HepG2 (cell line): ENCODE measurements at regions not wholly inside any gene's neighbourhood (a gene's known extent, or its start where the extent isn't known, plus 50 kb on each side); places are given as distances from the start of the nearest gene placed in this dataset.
A peak's percentile ranks its signal among the peaks of the same experiment; 100 is the strongest.

Source experiments
- KAT7 ChIP-seq: IDR thresholded peaks from 2 replicates; pipeline ENCODE4 v1.6.1; 2018; ENCODE audit warnings: borderline replicate concordance, missing compliant biosample characterization
- MAFF ChIP-seq: IDR thresholded peaks from 2 replicates; pipeline ENCODE4 v1.6.1; 2011; ENCODE audit warnings: low read depth, low read length, improper control_type of control experiment
- SMAD1 ChIP-seq: sonication (generic); formaldehyde crosslinking; IDR thresholded peaks from 2 replicates; pipeline ENCODE4 v1.4.0; 2020; ENCODE audit warnings: missing genetic modification reagents, low read depth, mild to moderate bottlenecking, borderline replicate concordance
- ZNF383 ChIP-seq: sonication (generic); formaldehyde crosslinking; IDR thresholded peaks from 2 replicates; pipeline ENCODE4 v1.4.0; 2020; ENCODE audit warnings: missing genetic modification reagents, mild to moderate bottlenecking, borderline replicate concordance

DNA sequence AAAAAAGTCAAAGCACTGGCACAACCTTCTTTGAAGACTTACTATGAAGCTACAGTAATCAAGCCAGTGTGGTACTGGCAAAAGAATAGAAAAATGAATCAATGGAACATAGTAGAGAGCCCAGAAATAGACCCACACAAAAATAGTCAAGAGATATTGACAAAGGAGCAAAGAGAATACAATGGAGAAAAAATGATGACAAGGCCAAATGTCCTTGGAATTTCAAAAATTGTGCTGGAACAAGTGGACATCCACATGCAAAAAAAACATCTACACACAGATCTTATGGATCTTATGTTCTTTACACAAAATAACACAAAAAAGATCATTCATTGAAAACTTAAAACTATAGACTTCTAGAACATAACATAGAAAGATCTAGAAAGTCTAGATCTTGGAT is 1379.7 kb upstream of the SEL1L start:
- TF ChIP-seq SMAD1 (CRISPR knock-in tag) (no peak), KAT7 (CRISPR knock-in tag) (no peak), ZNF383 (CRISPR knock-in tag) (no peak), MAFF (peak; percentile 53)
